ENCODE measurements at regions not wholly inside any gene's neighbourhood (a gene's known extent, or its start where the extent isn't known, plus 50 kb on each side); places are given as distances from the start of the nearest gene placed in this dataset.
"Not testable (repeated sequence)": the region's sequence is repeated elsewhere in the genome, so short reads cannot be mapped to it uniquely, and the experiment has no call there.

GRCh38 chr1:95297906-95298305 is 63.9 kb downstream of the RWDD3 start:
- H3K9ac ChIP-seq (ENCODE audit: low read depth, low read length, poor library complexity, severe bottlenecking); H3K4me1 ChIP-seq (ENCODE audit: insufficient read depth, low read length, poor library complexity, severe bottlenecking); H3K36me3 ChIP-seq (ENCODE audit: insufficient read depth, low read length); H3K9me2 ChIP-seq (replicated peaks; ENCODE audit: low read depth, low read length); H4K20me1 ChIP-seq (ENCODE audit: insufficient read depth, low read length, poor library complexity, severe bottlenecking); H3K79me2 ChIP-seq (ENCODE audit: insufficient read depth, low read length); H3K4me2 ChIP-seq (ENCODE audit: low read depth, low read length, poor library complexity, severe bottlenecking); H3K9me3 ChIP-seq (ENCODE audit: insufficient read depth, low read depth, low read length); H3F3A ChIP-seq (ENCODE audit: low read depth); H2AFZ ChIP-seq (ENCODE audit: low read length); H3K4me3 ChIP-seq (ENCODE audit: low read length, poor library complexity, severe bottlenecking); H3K27me3 ChIP-seq (ENCODE audit: insufficient read depth, low read length, poor library complexity, severe bottlenecking): not testable (repeated sequence)

GRCh38 chr1:95301091-95301490 is 67.1 kb downstream of the RWDD3 start:
- Histone ChIP-seq H3K4me2 (ENCODE audit: low read depth, low read length, poor library complexity, severe bottlenecking) (no peak overlapping the region), H3K9me3 (ENCODE audit: insufficient read depth, low read depth, low read length) (no peaks in the 10 kb centered on the region), H3K4me1 (ENCODE audit: insufficient read depth, low read length, poor library complexity, severe bottlenecking) (no peaks in the 10 kb centered on the region), H2AFZ (ENCODE audit: low read length) (no peak overlapping the region), H3K9ac (ENCODE audit: low read depth, low read length, poor library complexity, severe bottlenecking) (no peak overlapping the region), H4K20me1 (ENCODE audit: insufficient read depth, low read length, poor library complexity, severe bottlenecking) (no peaks in the 10 kb centered on the region), H3K4me3 (ENCODE audit: low read length, poor library complexity, severe bottlenecking) (no peak overlapping the region), H3F3A (ENCODE audit: low read depth) (no peaks in the 10 kb centered on the region), H3K9me2 (replicated peaks; ENCODE audit: low read depth, low read length) (no peaks in the 10 kb centered on the region), H3K79me2 (ENCODE audit: insufficient read depth, low read length) (no peaks in the 10 kb centered on the region), H3K36me3 (ENCODE audit: insufficient read depth, low read length) (no peaks in the 10 kb centered on the region), H3K27me3 (ENCODE audit: insufficient read depth, low read length, poor library complexity, severe bottlenecking) (no peaks in the 10 kb centered on the region)
- TF ChIP-seq EZH2phosphoT487 (IDR thresholded peaks at IDR 0.05; ENCODE audit: borderline replicate concordance) (no peak), CTCF (conservative IDR thresholded peaks at IDR 0.05; ENCODE audit: low read length) (no peak)

GRCh38 chr1:95301614-95302013 is 67.6 kb downstream of the RWDD3 start:
- H3K4me3 ChIP-seq (ENCODE audit: low read length, poor library complexity, severe bottlenecking), result no peak overlapping the region
- no peaks in the 10 kb centered on the region for H4K20me1 ChIP-seq (ENCODE audit: insufficient read depth, low read length, poor library complexity, severe bottlenecking)
- H2AFZ ChIP-seq (ENCODE audit: low read length), result no peak overlapping the region
- H3F3A ChIP-seq (ENCODE audit: low read depth), result no peaks in the 10 kb centered on the region
- H3K4me1 ChIP-seq (ENCODE audit: insufficient read depth, low read length, poor library complexity, severe bottlenecking), result no peaks in the 10 kb centered on the region
- H3K9ac ChIP-seq (ENCODE audit: low read depth, low read length, poor library complexity, severe bottlenecking), result no peak overlapping the region
- H3K36me3 ChIP-seq (ENCODE audit: insufficient read depth, low read length), result no peaks in the 10 kb centered on the region
- no peaks in the 10 kb centered on the region for H3K9me2 ChIP-seq (replicated peaks; ENCODE audit: low read depth, low read length)
- no peaks in the 10 kb centered on the region for H3K9me3 ChIP-seq (ENCODE audit: insufficient read depth, low read depth, low read length)
- H3K27me3 ChIP-seq (ENCODE audit: insufficient read depth, low read length, poor library complexity, severe bottlenecking), result no peaks in the 10 kb centered on the region
- H3K79me2 ChIP-seq (ENCODE audit: insufficient read depth, low read length), result no peaks in the 10 kb centered on the region
- H3K4me2 ChIP-seq (ENCODE audit: low read depth, low read length, poor library complexity, severe bottlenecking), result no peak overlapping the region
- no peak for TF ChIP-seq CTCF (conservative IDR thresholded peaks at IDR 0.05; ENCODE audit: low read length)
- TF ChIP-seq EZH2phosphoT487 (IDR thresholded peaks at IDR 0.05; ENCODE audit: borderline replicate concordance), result no peak

- no peaks in the 10 kb centered on the region for H4K20me1 ChIP-seq (ENCODE audit: insufficient read depth, low read length, poor library complexity, severe bottlenecking)
- H3K9me3 ChIP-seq (ENCODE audit: insufficient read depth, low read depth, low read length), result no peaks in the 10 kb centered on the region
- H3K79me2 ChIP-seq (ENCODE audit: insufficient read depth, low read length), result no peaks in the 10 kb centered on the region
- H3K4me2 ChIP-seq (ENCODE audit: low read depth, low read length, poor library complexity, severe bottlenecking), result no peak overlapping the region
- no peaks in the 10 kb centered on the region for H3F3A ChIP-seq (ENCODE audit: low read depth)
- TF ChIP-seq EZH2phosphoT487 (IDR thresholded peaks at IDR 0.05; ENCODE audit: borderline replicate concordance) (no peak), CTCF (conservative IDR thresholded peaks at IDR 0.05; ENCODE audit: low read length) (no peak)
- H3K9me2 ChIP-seq (replicated peaks; ENCODE audit: low read depth, low read length), result no peaks in the 10 kb centered on the region
- H3K27me3 ChIP-seq (ENCODE audit: insufficient read depth, low read length, poor library complexity, severe bottlenecking), result no peaks in the 10 kb centered on the region
- no peak overlapping the region for H3K9ac ChIP-seq (ENCODE audit: low read depth, low read length, poor library complexity, severe bottlenecking)
- H3K36me3 ChIP-seq (ENCODE audit: insufficient read depth, low read length), result no peaks in the 10 kb centered on the region
- H2AFZ ChIP-seq (ENCODE audit: low read length), result no peak overlapping the region
- H3K4me3 ChIP-seq (ENCODE audit: low read length, poor library complexity, severe bottlenecking), result no peak overlapping the region
- H3K4me1 ChIP-seq (ENCODE audit: insufficient read depth, low read length, poor library complexity, severe bottlenecking), result no peaks in the 10 kb centered on the region
These were observed 70.8 kb downstream of the RWDD3 start for GRCh38 chr1:95304803-95305202.
